ENCODE measurements at regions not wholly inside any gene's neighbourhood (a gene's known extent, or its start where the extent isn't known, plus 50 kb on each side); places are given as distances from the start of the nearest gene placed in this dataset.

DNA sequence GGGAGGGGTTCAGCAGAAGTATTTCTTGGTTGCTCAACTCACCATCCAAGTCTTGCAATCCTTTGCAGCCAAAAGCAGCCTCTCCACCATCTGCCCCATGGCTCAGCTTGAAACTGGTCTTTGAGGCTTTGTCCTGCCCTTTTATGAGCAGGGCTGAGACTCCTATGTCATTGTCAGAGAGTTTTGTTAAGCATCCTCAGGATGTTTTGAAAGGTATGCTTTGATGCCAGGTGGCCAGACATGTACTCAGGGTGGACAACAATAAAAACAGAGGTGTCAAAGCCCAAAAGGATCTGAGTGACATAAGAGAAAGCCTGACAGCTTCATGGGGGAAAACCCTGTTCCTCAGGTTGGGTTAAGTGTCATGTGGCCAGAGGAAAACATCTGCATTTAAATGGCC, 310.5 kb downstream of the PRDM2 start:
- TF ChIP-seq, protein P1, sequence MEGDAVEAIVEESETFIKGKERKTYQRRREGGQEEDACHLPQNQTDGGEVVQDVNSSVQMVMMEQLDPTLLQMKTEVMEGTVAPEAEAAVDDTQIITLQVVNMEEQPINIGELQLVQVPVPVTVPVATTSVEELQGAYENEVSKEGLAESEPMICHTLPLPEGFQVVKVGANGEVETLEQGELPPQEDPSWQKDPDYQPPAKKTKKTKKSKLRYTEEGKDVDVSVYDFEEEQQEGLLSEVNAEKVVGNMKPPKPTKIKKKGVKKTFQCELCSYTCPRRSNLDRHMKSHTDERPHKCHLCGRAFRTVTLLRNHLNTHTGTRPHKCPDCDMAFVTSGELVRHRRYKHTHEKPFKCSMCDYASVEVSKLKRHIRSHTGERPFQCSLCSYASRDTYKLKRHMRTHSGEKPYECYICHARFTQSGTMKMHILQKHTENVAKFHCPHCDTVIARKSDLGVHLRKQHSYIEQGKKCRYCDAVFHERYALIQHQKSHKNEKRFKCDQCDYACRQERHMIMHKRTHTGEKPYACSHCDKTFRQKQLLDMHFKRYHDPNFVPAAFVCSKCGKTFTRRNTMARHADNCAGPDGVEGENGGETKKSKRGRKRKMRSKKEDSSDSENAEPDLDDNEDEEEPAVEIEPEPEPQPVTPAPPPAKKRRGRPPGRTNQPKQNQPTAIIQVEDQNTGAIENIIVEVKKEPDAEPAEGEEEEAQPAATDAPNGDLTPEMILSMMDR (IDR thresholded peaks at IDR 0.05; ENCODE audit: insufficient read depth, low read length), result no peak
- TF ChIP-seq GABPA (IDR thresholded peaks at IDR 0.05; ENCODE audit: low read depth), result no peak
- TF ChIP-seq POLR2AphosphoS5 (IDR thresholded peaks at IDR 0.05; ENCODE audit: low read depth), result no peak
- TF ChIP-seq REST (IDR thresholded peaks at IDR 0.05; ENCODE audit: insufficient replicate concordance, low read depth), result no peak
